Neural cell (in vitro differentiated cells): ENCODE measurements at regions not wholly inside any gene's neighbourhood (a gene's known extent, or its start where the extent isn't known, plus 50 kb on each side); places are given as distances from the start of the nearest gene placed in this dataset.

Experiments used
- H2AFZ ChIP-seq: fragments of 200-600, 300-800 bp; sonication (generic), shearing (Covaris generic); 2 replicates; pipeline ENCODE4 v1.6.0; 2014; ENCODE audit warnings: low read depth, mild to moderate bottlenecking, antibody characterized with exemption, low read length, moderate library complexity
- H3F3A ChIP-seq: fragments of 200-600 bp; shearing (Covaris generic); 2 replicates; pipeline ENCODE4 v1.6.1; 2016; ENCODE audit warnings: mild to moderate bottlenecking, moderate library complexity, mixed read lengths, antibody characterized with exemption, low read length; ENCODE audit not compliant: insufficient read depth, poor library complexity, severe bottlenecking
- H3K27ac ChIP-seq: fragments of 200-600, 300-800 bp; sonication (generic), shearing (Covaris generic); 2 replicates; pipeline ENCODE4 v1.5.1; 2014; ENCODE audit warnings: mild to moderate bottlenecking, low read length, moderate library complexity
- H3K27me3 ChIP-seq: fragments of 300-800, 200-600 bp; sonication (generic), shearing (Covaris generic); 2 replicates; pipeline ENCODE4 v1.6.0; 2014; ENCODE audit warnings: mild to moderate bottlenecking, low read depth, low read length, moderate library complexity; ENCODE audit not compliant: insufficient read depth
- H3K36me3 ChIP-seq: fragments of 300-800, 200-600 bp; sonication (generic), shearing (Covaris generic); 2 replicates; pipeline ENCODE4 v1.5.1; 2014; ENCODE audit warnings: mild to moderate bottlenecking, antibody characterized with exemption, low read length, moderate library complexity; ENCODE audit not compliant: insufficient read depth
- H3K4me2 ChIP-seq: fragments of 300-800, 200-600 bp; sonication (generic), shearing (Covaris generic); 2 replicates; pipeline ENCODE4 v1.6.0; 2014; ENCODE audit warnings: mild to moderate bottlenecking, low read length
- H3K4me3 ChIP-seq: fragments of 300-800, 200-600 bp; sonication (generic), shearing (Covaris generic); 2 replicates; pipeline ENCODE4 v1.5.1; 2014; ENCODE audit warnings: mild to moderate bottlenecking, low read length, moderate library complexity
- H3K79me2 ChIP-seq: fragments of 200-600 bp; shearing (Covaris generic); replicated peaks from 2 replicates; pipeline ENCODE4 v1.6.0; 2014; ENCODE audit warnings: mild to moderate bottlenecking, low read length, moderate library complexity; ENCODE audit not compliant: insufficient read depth
- H3K9ac ChIP-seq: fragments of 300-800, 200-600 bp; sonication (generic), shearing (Covaris generic); 2 replicates; pipeline ENCODE4 v1.6.1; 2016; ENCODE audit warnings: mild to moderate bottlenecking, low read length, mixed read lengths
- H3K9me2 ChIP-seq: fragments of 200-600 bp; shearing (Covaris generic); 2 replicates; pipeline ENCODE4 v1.6.1; 2016; ENCODE audit warnings: mild to moderate bottlenecking, low read length, mixed read lengths; ENCODE audit not compliant: insufficient read depth
- H3K9me3 ChIP-seq: fragments of 200-600, 300-800 bp; sonication (generic), shearing (Covaris generic); 2 replicates; pipeline ENCODE4 v1.6.1; 2016; ENCODE audit warnings: mild to moderate bottlenecking, mixed run types, low read length, moderate library complexity, mixed read lengths
- H4K20me1 ChIP-seq: fragments of 200-600 bp; shearing (Covaris generic); 2 replicates; pipeline ENCODE4 v1.6.1; 2016; ENCODE audit warnings: mild to moderate bottlenecking, mixed run types; ENCODE audit not compliant: insufficient read depth
- CTCF ChIP-seq: fragments of 450-650 bp; IDR thresholded peaks from 2 replicates; pipeline ENCODE4 v1.5.1; 2014; ENCODE audit warnings: antibody characterized with exemption, mild to moderate bottlenecking, moderate library complexity; ENCODE audit not compliant: poor library complexity, severe bottlenecking
- EP300 ChIP-seq: fragments of 450-650 bp; conservative IDR thresholded peaks from 2 replicates; pipeline ENCODE4 v1.6.1; 2014; ENCODE audit warnings: antibody characterized with exemption, mild to moderate bottlenecking, moderate library complexity; ENCODE audit not compliant: poor library complexity, severe bottlenecking
- EZH2 ChIP-seq: fragments of 200-600, 300-800 bp; shearing (Covaris generic), sonication (generic); IDR thresholded peaks from 2 replicates; pipeline ENCODE4 v1.6.1; 2014; ENCODE audit warnings: antibody characterized with exemption, low read length, borderline replicate concordance, mild to moderate bottlenecking; ENCODE audit not compliant: insufficient read depth, poor library complexity, severe bottlenecking
- MXI1 ChIP-seq: fragments of 450-650 bp; conservative IDR thresholded peaks from 2 replicates; pipeline ENCODE4 v1.6.1; 2014; ENCODE audit warnings: antibody characterized with exemption, mild to moderate bottlenecking; ENCODE audit not compliant: poor library complexity, severe bottlenecking
- POLR2AphosphoS5 ChIP-seq: IDR thresholded peaks from 2 replicates; pipeline ENCODE4 v1.6.1; 2012
- RAD21 ChIP-seq: fragments of 450-650 bp; conservative IDR thresholded peaks from 2 replicates; pipeline ENCODE4 v1.6.1; 2014; ENCODE audit warnings: antibody characterized with exemption, mild to moderate bottlenecking, moderate library complexity
- REST ChIP-seq: IDR thresholded peaks from 2 replicates; pipeline ENCODE4 v1.6.1; 2012; ENCODE audit warnings: borderline replicate concordance
- SMC3 ChIP-seq: fragments of 450-650 bp; conservative IDR thresholded peaks from 2 replicates; pipeline ENCODE4 v1.6.1; 2014; ENCODE audit warnings: antibody characterized with exemption, mild to moderate bottlenecking, moderate library complexity; ENCODE audit not compliant: poor library complexity
- TAF1 ChIP-seq: IDR thresholded peaks from 2 replicates; pipeline ENCODE4 v1.6.1; 2012; ENCODE audit warnings: low read depth

- no peaks in the 10 kb centered on the region for H3K9me3 ChIP-seq
- no peaks in the 10 kb centered on the region for H3K79me2 ChIP-seq
- no peak overlapping the region for H3K4me3 ChIP-seq
- no peaks in the 10 kb centered on the region for H4K20me1 ChIP-seq
- H3K36me3 ChIP-seq: no peaks in the 10 kb centered on the region
- TF ChIP-seq POLR2AphosphoS5 (no peak), EP300 (no peak), RAD21 (no peak), REST (no peak), MXI1 (no peak), SMC3 (no peak), EZH2 (no peak), CTCF (no peak), TAF1 (no peak)
- H2AFZ ChIP-seq: no peak overlapping the region
- no peak overlapping the region for H3K9ac ChIP-seq
- no peaks in the 10 kb centered on the region for H3K9me2 ChIP-seq
- H3F3A ChIP-seq: no peaks in the 10 kb centered on the region
- no peak overlapping the region for H3K4me2 ChIP-seq
- H3K27me3 ChIP-seq: no peaks in the 10 kb centered on the region
- no peak overlapping the region for H3K27ac ChIP-seq
Measured at GRCh38 chr5:14034963-14035362, 90.5 kb upstream of the DNAH5 start.

GRCh38 chr5:14032918-14033317 lies 88.4 kb upstream of the DNAH5 start:
- Histone ChIP-seq H3K9me3 (no peaks in the 10 kb centered on the region), H3F3A (no peaks in the 10 kb centered on the region), H4K20me1 (no peaks in the 10 kb centered on the region), H3K9me2 (no peaks in the 10 kb centered on the region), H3K4me2 (no peak overlapping the region), H3K36me3 (no peaks in the 10 kb centered on the region), H3K27ac (no peak overlapping the region), H2AFZ (no peak overlapping the region), H3K4me3 (no peak overlapping the region), H3K9ac (no peak overlapping the region), H3K79me2 (no peaks in the 10 kb centered on the region), H3K27me3 (no peaks in the 10 kb centered on the region)
- TF ChIP-seq CTCF: no peak
- TF ChIP-seq MXI1: no peak
- no peak for TF ChIP-seq EZH2
- no peak for TF ChIP-seq EP300
- TF ChIP-seq TAF1: no peak
- no peak for TF ChIP-seq REST
- no peak for TF ChIP-seq SMC3
- TF ChIP-seq RAD21: no peak
- TF ChIP-seq POLR2AphosphoS5: no peak
